ENCODE measurements at regions not wholly inside any gene's neighbourhood (a gene's known extent, or its start where the extent isn't known, plus 50 kb on each side); places are given as distances from the start of the nearest gene placed in this dataset.

GRCh38 chr7:48811071-48811470 is 113.3 kb upstream of the CDC14C start:
- no peaks in the 10 kb centered on the region for H3K9me3 ChIP-seq
- H3K4me3 ChIP-seq (ENCODE audit: control insufficient read depth in 1 of 2, extremely low read depth in 1 of 2, low read length in 1 of 2), result no peak overlapping the region
- H3K27ac ChIP-seq (ENCODE audit: low read length), result no peak overlapping the region
- no peaks in the 10 kb centered on the region for H3K4me1 Mint-ChIP-seq
- POLR2A ChIA-PET, result no interaction called here
- CTCF ChIA-PET, result no interaction called here
- no peaks in the 10 kb centered on the region for H3K36me3 Mint-ChIP-seq
- H3K4me1 ChIP-seq (ENCODE audit: control insufficient read depth in 1 of 2, extremely low read depth in 1 of 2, insufficient read depth in 2 of 2, low read length in 2 of 2), result peaks cover 0 to 3% of the 10 kb centered on the region in 2 experiments
- H3K4me3 Mint-ChIP-seq, result no peak overlapping the region
- no CpG with 5 or more reads among the region's 2 CpGs for WGBS (ENCODE audit: insufficient coverage)
- DNase-seq (no peak), ATAC-seq (replicated peaks in 1 of 4) (no peak)
- no peaks in the 10 kb centered on the region for H3K27me3 ChIP-seq (replicated peaks in 1 of 2; ENCODE audit: control insufficient read depth in 2 of 2, extremely low read depth in 1 of 2, insufficient read depth in 2 of 2, low read length in 1 of 2)
- no peak overlapping the region for H3K27ac Mint-ChIP-seq
- H3K36me3 ChIP-seq (ENCODE audit: control insufficient read depth in 2 of 2, extremely low read depth in 1 of 2, insufficient read depth in 1 of 2, low read length in 1 of 2), result no peaks in the 10 kb centered on the region
- H3K27me3 Mint-ChIP-seq, result no peaks in the 10 kb centered on the region
- peaks cover 3 to 9% (median 4%) of the 10 kb centered on the region in 3 donors for H3K9me3 Mint-ChIP-seq

DNA sequence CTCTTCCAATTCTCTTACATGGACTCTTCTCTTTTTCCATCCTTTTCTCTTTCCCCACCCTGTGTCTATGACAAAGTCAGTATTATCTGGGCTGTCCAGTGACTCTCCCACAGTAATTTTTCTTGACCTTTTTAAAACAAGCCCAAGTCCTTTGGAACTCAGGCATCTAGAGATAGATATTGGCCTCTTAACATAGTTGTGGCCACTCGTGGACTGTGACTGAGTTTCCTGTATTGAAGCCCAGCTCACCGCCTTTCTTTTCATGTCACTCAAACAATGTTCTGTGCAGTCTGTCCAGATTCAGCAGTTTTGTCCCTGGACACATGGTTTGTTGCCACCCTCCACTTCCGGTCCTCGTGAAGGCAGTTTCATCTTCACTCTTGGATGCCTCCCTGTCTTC is 110.9 kb upstream of the CDC14C start:
- Histone ChIP-seq H3K9me3 (no peaks in the 10 kb centered on the region), H3K27ac (ENCODE audit: low read length) (no peak overlapping the region), H3K4me1 (ENCODE audit: control insufficient read depth in 1 of 2, extremely low read depth in 1 of 2, insufficient read depth in 2 of 2, low read length in 2 of 2) (peaks cover 0 to 3% of the 10 kb centered on the region in 2 experiments), H3K36me3 (ENCODE audit: control insufficient read depth in 2 of 2, extremely low read depth in 1 of 2, insufficient read depth in 1 of 2, low read length in 1 of 2) (no peaks in the 10 kb centered on the region), H3K4me3 (ENCODE audit: control insufficient read depth in 1 of 2, extremely low read depth in 1 of 2, low read length in 1 of 2) (no peak overlapping the region), H3K27me3 (replicated peaks in 1 of 2; ENCODE audit: control insufficient read depth in 2 of 2, extremely low read depth in 1 of 2, insufficient read depth in 2 of 2, low read length in 1 of 2) (no peaks in the 10 kb centered on the region)
- no peak overlapping the region for H3K27ac Mint-ChIP-seq
- ChIA-PET CTCF (no interaction called here), POLR2A (no interaction called here)
- ATAC-seq (replicated peaks in 1 of 4), result no peak
- 76% methylated on average over 4 of the region's 4 CpGs for WGBS (ENCODE audit: insufficient coverage)
- no peaks in the 10 kb centered on the region for H3K4me1 Mint-ChIP-seq
- no peaks in the 10 kb centered on the region for H3K27me3 Mint-ChIP-seq
- H3K36me3 Mint-ChIP-seq, result no peaks in the 10 kb centered on the region
- no peak overlapping the region for H3K4me3 Mint-ChIP-seq
- DNase-seq, result no peak
- H3K9me3 Mint-ChIP-seq, result peaks cover 3 to 4% (median 3%) of the 10 kb centered on the region in 3 donors

- Mint-ChIP-seq H3K4me1 (no peaks in the 10 kb centered on the region), H3K4me3 (no peak overlapping the region), H3K27ac (no peak overlapping the region), H3K27me3 (no peaks in the 10 kb centered on the region), H3K9me3 (peaks cover 0 to 4% (median 3%) of the 10 kb centered on the region in 3 donors), H3K36me3 (no peaks in the 10 kb centered on the region)
- Histone ChIP-seq H3K4me3 (ENCODE audit: control insufficient read depth in 1 of 2, extremely low read depth in 1 of 2, low read length in 1 of 2) (no peak overlapping the region), H3K27me3 (replicated peaks in 1 of 2; ENCODE audit: control insufficient read depth in 2 of 2, extremely low read depth in 1 of 2, insufficient read depth in 2 of 2, low read length in 1 of 2) (no peaks in the 10 kb centered on the region), H3K36me3 (ENCODE audit: control insufficient read depth in 2 of 2, extremely low read depth in 1 of 2, insufficient read depth in 1 of 2, low read length in 1 of 2) (no peaks in the 10 kb centered on the region), H3K27ac (ENCODE audit: low read length) (no peak overlapping the region), H3K9me3 (no peaks in the 10 kb centered on the region), H3K4me1 (ENCODE audit: control insufficient read depth in 1 of 2, extremely low read depth in 1 of 2, insufficient read depth in 2 of 2, low read length in 2 of 2) (no peaks in the 10 kb centered on the region)
- ChIA-PET CTCF (no interaction called here), POLR2A (no interaction called here)
- ATAC-seq (replicated peaks in 1 of 4) (no peak), DNase-seq (no peak)
- no CpG with 5 or more reads among the region's 1 CpG for WGBS (ENCODE audit: insufficient coverage)
These were observed 102.2 kb upstream of the CDC14C start for GRCh38 chr7:48822138-48822537.

DNA sequence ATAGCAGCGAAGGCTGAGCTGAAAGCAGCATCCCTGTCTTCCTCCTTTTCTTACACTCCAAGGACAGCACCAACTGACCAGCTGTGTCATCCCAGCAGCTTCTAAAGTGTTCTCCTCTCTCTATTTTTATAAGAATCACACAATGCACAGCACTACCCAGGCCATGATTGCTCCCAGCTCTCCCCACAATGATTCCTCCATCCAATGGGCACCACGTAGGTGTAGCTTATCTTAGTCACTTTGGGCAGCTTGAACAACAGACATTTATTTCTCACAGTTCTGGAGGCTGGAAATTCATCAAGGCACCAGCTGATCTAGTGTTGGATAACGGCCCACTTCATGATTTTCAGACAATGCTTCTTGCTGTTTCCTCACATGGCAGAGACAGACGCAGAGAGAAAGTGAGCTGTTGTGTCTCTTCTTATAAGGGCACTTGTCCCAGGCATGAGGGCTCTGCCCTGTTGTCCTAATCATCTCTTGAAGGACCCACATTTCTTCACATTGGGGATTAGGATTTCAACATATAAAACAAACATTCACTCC is 92.0 kb upstream of the CDC14C start:
- H3K9me3 Mint-ChIP-seq, result peaks cover 2 to 8% (median 4%) of the 10 kb centered on the region in 3 donors

GRCh38 chr7:48837266-48837665 is 87.1 kb upstream of the CDC14C start:
- H3K4me1 Mint-ChIP-seq, result no peaks in the 10 kb centered on the region

More for the DNA sequence above, 92.0 kb upstream of the CDC14C start:
- no peak overlapping the region for H3K4me3 Mint-ChIP-seq
- Histone ChIP-seq H3K27me3 (replicated peaks in 1 of 2; ENCODE audit: control insufficient read depth in 2 of 2, extremely low read depth in 1 of 2, insufficient read depth in 2 of 2, low read length in 1 of 2) (no peaks in the 10 kb centered on the region), H3K4me1 (ENCODE audit: control insufficient read depth in 1 of 2, extremely low read depth in 1 of 2, insufficient read depth in 2 of 2, low read length in 2 of 2) (no peaks in the 10 kb centered on the region), H3K4me3 (ENCODE audit: control insufficient read depth in 1 of 2, extremely low read depth in 1 of 2, low read length in 1 of 2) (no peak overlapping the region), H3K27ac (ENCODE audit: low read length) (no peak overlapping the region), H3K36me3 (ENCODE audit: control insufficient read depth in 2 of 2, extremely low read depth in 1 of 2, insufficient read depth in 1 of 2, low read length in 1 of 2) (no peaks in the 10 kb centered on the region), H3K9me3 (no peaks in the 10 kb centered on the region)
- no peak for ATAC-seq (replicated peaks in 1 of 4)
- no peak for DNase-seq
- H3K27me3 Mint-ChIP-seq, result no peaks in the 10 kb centered on the region
- H3K4me1 Mint-ChIP-seq, result no peaks in the 10 kb centered on the region
- WGBS (ENCODE audit: insufficient coverage), result 42% methylated on average over 2 of the region's 4 CpGs
- no peak overlapping the region for H3K27ac Mint-ChIP-seq
- no peaks in the 10 kb centered on the region for H3K36me3 Mint-ChIP-seq
- ChIA-PET POLR2A (no interaction called here), CTCF (no interaction called here)

DNA sequence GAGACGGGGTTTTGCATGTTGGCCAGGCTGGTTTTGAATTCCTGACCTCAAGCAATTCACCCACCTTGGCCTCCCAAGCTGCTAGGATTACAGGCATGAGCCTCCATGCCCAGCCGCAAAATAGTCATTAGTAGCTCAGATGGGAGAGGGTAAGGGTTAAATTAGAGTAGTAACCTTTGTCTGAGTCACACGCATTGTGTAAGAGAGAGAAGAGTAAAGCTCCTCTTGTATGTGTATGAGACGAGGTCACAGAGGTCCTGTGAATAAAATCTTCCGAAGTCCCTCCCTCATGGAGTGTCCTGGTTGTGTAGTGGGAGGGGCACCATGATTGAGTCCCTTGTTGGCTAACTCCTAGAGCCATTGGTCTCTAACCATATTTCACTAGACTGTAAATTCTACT is 85.2 kb upstream of the CDC14C start:
- Mint-ChIP-seq H3K9me3 (peaks cover 0 to 6% (median 0%) of the 10 kb centered on the region in 3 donors), H3K36me3 (no peaks in the 10 kb centered on the region), H3K4me3 (no peak overlapping the region), H3K4me1 (no peaks in the 10 kb centered on the region), H3K27ac (no peak overlapping the region), H3K27me3 (no peaks in the 10 kb centered on the region)
- ChIA-PET CTCF (no interaction called here), POLR2A (no interaction called here)
- H3K4me3 ChIP-seq (ENCODE audit: control insufficient read depth in 1 of 2, extremely low read depth in 1 of 2, low read length in 1 of 2), result no peak overlapping the region
- no peak overlapping the region for H3K27ac ChIP-seq (ENCODE audit: low read length)
- ATAC-seq (replicated peaks in 1 of 4) (no peak), DNase-seq (no peak)
- no peaks in the 10 kb centered on the region for H3K4me1 ChIP-seq (ENCODE audit: control insufficient read depth in 1 of 2, extremely low read depth in 1 of 2, insufficient read depth in 2 of 2, low read length in 2 of 2)
- H3K9me3 ChIP-seq, result no peaks in the 10 kb centered on the region
- WGBS (ENCODE audit: insufficient coverage), result 100% methylated on average over 1 of the region's 5 CpGs
- H3K36me3 ChIP-seq (ENCODE audit: control insufficient read depth in 2 of 2, extremely low read depth in 1 of 2, insufficient read depth in 1 of 2, low read length in 1 of 2), result no peaks in the 10 kb centered on the region
- H3K27me3 ChIP-seq (replicated peaks in 1 of 2; ENCODE audit: control insufficient read depth in 2 of 2, extremely low read depth in 1 of 2, insufficient read depth in 2 of 2, low read length in 1 of 2), result no peaks in the 10 kb centered on the region

More at GRCh38 chr7:48837266-48837665, 87.1 kb upstream of the CDC14C start:
- Histone ChIP-seq H3K27me3 (replicated peaks in 1 of 2; ENCODE audit: control insufficient read depth in 2 of 2, extremely low read depth in 1 of 2, insufficient read depth in 2 of 2, low read length in 1 of 2) (no peaks in the 10 kb centered on the region), H3K36me3 (ENCODE audit: control insufficient read depth in 2 of 2, extremely low read depth in 1 of 2, insufficient read depth in 1 of 2, low read length in 1 of 2) (no peaks in the 10 kb centered on the region), H3K4me3 (ENCODE audit: control insufficient read depth in 1 of 2, extremely low read depth in 1 of 2, low read length in 1 of 2) (no peak overlapping the region), H3K9me3 (no peaks in the 10 kb centered on the region), H3K4me1 (ENCODE audit: control insufficient read depth in 1 of 2, extremely low read depth in 1 of 2, insufficient read depth in 2 of 2, low read length in 2 of 2) (no peaks in the 10 kb centered on the region), H3K27ac (ENCODE audit: low read length) (no peak overlapping the region)
- WGBS (ENCODE audit: insufficient coverage), result no CpG with 5 or more reads among the region's 1 CpG
- POLR2A ChIA-PET, result no interaction called here
- Mint-ChIP-seq H3K36me3 (no peaks in the 10 kb centered on the region), H3K4me3 (no peak overlapping the region), H3K27me3 (no peaks in the 10 kb centered on the region), H3K27ac (no peak overlapping the region), H3K9me3 (peaks cover 0 to 4% (median 0%) of the 10 kb centered on the region in 3 donors)
- DNase-seq (no peak), ATAC-seq (replicated peaks in 1 of 4) (no peak)
- CTCF ChIA-PET, result no interaction called here

DNA sequence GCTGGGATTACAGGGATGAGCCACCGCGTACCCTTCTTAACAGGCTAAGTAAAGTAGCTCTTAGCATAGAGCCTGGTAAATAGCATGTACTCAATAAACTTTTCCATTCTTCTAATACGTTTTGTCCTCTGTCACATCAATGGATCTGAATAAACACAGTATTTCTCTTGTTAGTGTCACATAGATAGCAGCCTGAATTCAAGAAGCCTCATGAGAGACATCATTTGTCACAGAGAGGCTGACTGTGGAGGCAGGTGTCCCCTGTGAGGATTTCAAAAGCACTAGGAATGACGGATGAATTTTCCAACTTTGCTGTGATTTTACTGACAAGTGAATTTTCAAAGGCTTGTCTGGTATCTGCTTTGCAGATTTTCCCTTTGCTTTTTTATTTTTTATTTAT is 82.6 kb upstream of the CDC14C start:
- Mint-ChIP-seq H3K36me3 (no peaks in the 10 kb centered on the region), H3K4me1 (no peaks in the 10 kb centered on the region), H3K27ac (no peak overlapping the region), H3K9me3 (peaks cover 0 to 3% (median 2%) of the 10 kb centered on the region in 3 donors), H3K27me3 (no peaks in the 10 kb centered on the region), H3K4me3 (no peak overlapping the region)
- ChIA-PET POLR2A (no interaction called here), CTCF (no interaction called here)
- DNase-seq (no peak), ATAC-seq (replicated peaks in 1 of 4) (no peak)
- no CpG with 5 or more reads among the region's 4 CpGs for WGBS (ENCODE audit: insufficient coverage)
- no peaks in the 10 kb centered on the region for H3K4me1 ChIP-seq (ENCODE audit: control insufficient read depth in 1 of 2, extremely low read depth in 1 of 2, insufficient read depth in 2 of 2, low read length in 2 of 2)
- H3K9me3 ChIP-seq, result no peaks in the 10 kb centered on the region
- H3K27me3 ChIP-seq (replicated peaks in 1 of 2; ENCODE audit: control insufficient read depth in 2 of 2, extremely low read depth in 1 of 2, insufficient read depth in 2 of 2, low read length in 1 of 2), result no peaks in the 10 kb centered on the region
- no peak overlapping the region for H3K4me3 ChIP-seq (ENCODE audit: control insufficient read depth in 1 of 2, extremely low read depth in 1 of 2, low read length in 1 of 2)
- no peaks in the 10 kb centered on the region for H3K36me3 ChIP-seq (ENCODE audit: control insufficient read depth in 2 of 2, extremely low read depth in 1 of 2, insufficient read depth in 1 of 2, low read length in 1 of 2)
- H3K27ac ChIP-seq (ENCODE audit: low read length), result no peak overlapping the region

All from T-cell (primary cell).